Fibroblast of villous mesenchyme (primary cell): ENCODE measurements at regions not wholly inside any gene's neighbourhood (a gene's known extent, or its start where the extent isn't known, plus 50 kb on each side); places are given as distances from the start of the nearest gene placed in this dataset.

Source experiments
- DNase-seq: peaks from one replicate; pipeline ENCODE4 v3.0.0-alpha.2; 2010; ENCODE audit warnings: low read depth
- H3K4me3 ChIP-seq: 2 replicates; pipeline ENCODE4 v1.5.1; 2011; ENCODE audit warnings: low read depth, mild to moderate bottlenecking, low read length
- CTCF ChIP-seq: IDR thresholded peaks from 2 replicates; pipeline ENCODE4 v1.5.1; 2012; ENCODE audit warnings: low read depth, mild to moderate bottlenecking, low read length; ENCODE audit not compliant: insufficient read depth

DNA sequence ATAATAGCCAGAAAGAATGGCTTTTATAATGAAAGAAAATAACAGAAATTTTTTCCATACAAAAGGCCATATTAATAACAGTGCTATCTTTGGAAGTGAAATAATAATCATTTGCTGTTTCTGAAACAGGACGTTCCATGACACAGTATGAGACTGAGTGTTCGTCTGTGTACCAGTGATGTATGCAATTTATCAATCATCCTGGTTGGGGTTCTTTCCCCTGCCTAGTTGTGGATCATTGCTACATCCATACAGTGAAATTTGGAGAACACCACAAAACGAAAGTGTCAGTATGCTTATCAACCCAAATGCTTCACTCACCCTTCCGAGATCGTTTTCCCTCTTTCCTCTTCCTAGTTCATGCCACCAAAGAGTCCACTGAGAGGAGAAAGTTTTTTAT, 151.4 kb upstream of the PRDM1 start:
- no peak for DNase-seq
- no peak for TF ChIP-seq CTCF
- H3K4me3 ChIP-seq, result no peak overlapping the region

DNA sequence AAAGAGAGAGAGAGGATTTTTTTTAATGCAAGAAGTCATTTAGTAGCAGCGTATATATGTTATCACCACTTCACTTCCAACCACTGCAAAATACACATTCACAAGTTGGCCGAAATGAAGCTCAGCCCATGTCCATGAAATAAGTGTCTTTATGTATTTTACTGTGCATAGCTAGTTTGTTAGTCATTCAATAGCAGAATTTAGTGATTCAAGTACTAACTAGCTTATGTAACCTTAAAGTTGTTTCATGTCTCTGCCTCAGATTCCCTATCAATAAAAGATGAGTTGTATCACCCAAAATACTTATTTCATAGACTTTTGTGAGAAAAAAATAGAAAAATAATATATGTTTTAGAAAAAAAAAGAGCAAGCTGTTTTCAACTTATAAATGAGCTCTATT, 153.7 kb upstream of the PRDM1 start:
- no peak overlapping the region for H3K4me3 ChIP-seq
- DNase-seq, result no peak
- TF ChIP-seq CTCF, result no peak

GRCh38 chr6:105929626-105930025, 156.5 kb upstream of the PRDM1 start:
- H3K4me3 ChIP-seq, result no peak overlapping the region
- TF ChIP-seq CTCF, result no peak
- no peak for DNase-seq

GRCh38 chr6:105926318-105926717, 159.8 kb upstream of the PRDM1 start:
- no peak for TF ChIP-seq CTCF
- H3K4me3 ChIP-seq, result no peak overlapping the region
- no peak for DNase-seq

GRCh38 chr6:105925706-105926105, 160.4 kb upstream of the PRDM1 start:
- H3K4me3 ChIP-seq, result no peak overlapping the region
- no peak for DNase-seq
- TF ChIP-seq CTCF, result no peak

DNA sequence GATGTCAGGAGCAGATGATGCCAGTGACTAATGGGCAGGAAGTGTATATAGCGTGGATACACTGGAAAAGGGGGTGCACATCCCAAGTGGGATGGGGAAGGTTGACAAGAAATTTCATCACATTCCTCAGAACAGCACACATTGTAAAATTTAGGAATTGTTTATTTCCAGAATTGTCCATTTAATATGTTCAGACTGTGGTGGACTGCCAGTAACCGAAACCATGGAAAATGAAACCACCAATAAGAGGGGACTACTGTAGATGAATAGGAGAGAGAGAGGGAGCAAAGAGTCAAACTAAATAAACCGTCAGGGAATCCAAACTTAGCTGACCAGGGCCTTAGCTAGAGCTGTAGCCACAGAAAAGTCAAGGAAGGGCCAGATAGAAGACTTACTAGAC, 164.4 kb upstream of the PRDM1 start:
- no peak for DNase-seq
- no peak for TF ChIP-seq CTCF
- no peak overlapping the region for H3K4me3 ChIP-seq

GRCh38 chr6:105920071-105920470, 166.1 kb upstream of the PRDM1 start:
- TF ChIP-seq CTCF, result no peak
- DNase-seq, result no peak
- no peak overlapping the region for H3K4me3 ChIP-seq
